ENCODE measurements at regions not wholly inside any gene's neighbourhood (a gene's known extent, or its start where the extent isn't known, plus 50 kb on each side); places are given as distances from the start of the nearest gene placed in this dataset.

GRCh38 chr7:81618396-81619014 is 151.3 kb downstream of the HGF start:
- TF ChIP-seq CTCF (IDR thresholded peaks at IDR 0.05) (no peak), USF2 (CRISPR knock-in tag; IDR thresholded peaks at IDR 0.05) (no peak), ELF4 (CRISPR knock-in tag; IDR thresholded peaks at IDR 0.05; ENCODE audit: low read depth) (no peak), PRRX2 (CRISPR knock-in tag; IDR thresholded peaks at IDR 0.05) (no peak), CREB1 (CRISPR knock-in tag; IDR thresholded peaks at IDR 0.05) (no peak)
- TF ChIP-seq, protein P1, sequence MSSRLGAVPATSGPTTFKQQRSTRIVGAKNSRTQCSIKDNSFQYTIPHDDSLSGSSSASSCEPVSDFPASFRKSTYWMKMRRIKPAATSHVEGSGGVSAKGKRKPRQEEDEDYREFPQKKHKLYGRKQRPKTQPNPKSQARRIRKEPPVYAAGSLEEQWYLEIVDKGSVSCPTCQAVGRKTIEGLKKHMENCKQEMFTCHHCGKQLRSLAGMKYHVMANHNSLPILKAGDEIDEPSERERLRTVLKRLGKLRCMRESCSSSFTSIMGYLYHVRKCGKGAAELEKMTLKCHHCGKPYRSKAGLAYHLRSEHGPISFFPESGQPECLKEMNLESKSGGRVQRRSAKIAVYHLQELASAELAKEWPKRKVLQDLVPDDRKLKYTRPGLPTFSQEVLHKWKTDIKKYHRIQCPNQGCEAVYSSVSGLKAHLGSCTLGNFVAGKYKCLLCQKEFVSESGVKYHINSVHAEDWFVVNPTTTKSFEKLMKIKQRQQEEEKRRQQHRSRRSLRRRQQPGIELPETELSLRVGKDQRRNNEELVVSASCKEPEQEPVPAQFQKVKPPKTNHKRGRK (CRISPR knock-in tag; IDR thresholded peaks at IDR 0.05; ENCODE audit: borderline replicate concordance): no peak
- TF ChIP-seq, protein P2, sequence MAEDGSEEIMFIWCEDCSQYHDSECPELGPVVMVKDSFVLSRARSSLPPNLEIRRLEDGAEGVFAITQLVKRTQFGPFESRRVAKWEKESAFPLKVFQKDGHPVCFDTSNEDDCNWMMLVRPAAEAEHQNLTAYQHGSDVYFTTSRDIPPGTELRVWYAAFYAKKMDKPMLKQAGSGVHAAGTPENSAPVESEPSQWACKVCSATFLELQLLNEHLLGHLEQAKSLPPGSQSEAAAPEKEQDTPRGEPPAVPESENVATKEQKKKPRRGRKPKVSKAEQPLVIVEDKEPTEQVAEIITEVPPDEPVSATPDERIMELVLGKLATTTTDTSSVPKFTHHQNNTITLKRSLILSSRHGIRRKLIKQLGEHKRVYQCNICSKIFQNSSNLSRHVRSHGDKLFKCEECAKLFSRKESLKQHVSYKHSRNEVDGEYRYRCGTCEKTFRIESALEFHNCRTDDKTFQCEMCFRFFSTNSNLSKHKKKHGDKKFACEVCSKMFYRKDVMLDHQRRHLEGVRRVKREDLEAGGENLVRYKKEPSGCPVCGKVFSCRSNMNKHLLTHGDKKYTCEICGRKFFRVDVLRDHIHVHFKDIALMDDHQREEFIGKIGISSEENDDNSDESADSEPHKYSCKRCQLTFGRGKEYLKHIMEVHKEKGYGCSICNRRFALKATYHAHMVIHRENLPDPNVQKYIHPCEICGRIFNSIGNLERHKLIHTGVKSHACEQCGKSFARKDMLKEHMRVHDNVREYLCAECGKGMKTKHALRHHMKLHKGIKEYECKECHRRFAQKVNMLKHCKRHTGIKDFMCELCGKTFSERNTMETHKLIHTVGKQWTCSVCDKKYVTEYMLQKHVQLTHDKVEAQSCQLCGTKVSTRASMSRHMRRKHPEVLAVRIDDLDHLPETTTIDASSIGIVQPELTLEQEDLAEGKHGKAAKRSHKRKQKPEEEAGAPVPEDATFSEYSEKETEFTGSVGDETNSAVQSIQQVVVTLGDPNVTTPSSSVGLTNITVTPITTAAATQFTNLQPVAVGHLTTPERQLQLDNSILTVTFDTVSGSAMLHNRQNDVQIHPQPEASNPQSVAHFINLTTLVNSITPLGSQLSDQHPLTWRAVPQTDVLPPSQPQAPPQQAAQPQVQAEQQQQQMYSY (CRISPR knock-in tag; IDR thresholded peaks at IDR 0.05): no peak
- TF ChIP-seq, protein P3, sequence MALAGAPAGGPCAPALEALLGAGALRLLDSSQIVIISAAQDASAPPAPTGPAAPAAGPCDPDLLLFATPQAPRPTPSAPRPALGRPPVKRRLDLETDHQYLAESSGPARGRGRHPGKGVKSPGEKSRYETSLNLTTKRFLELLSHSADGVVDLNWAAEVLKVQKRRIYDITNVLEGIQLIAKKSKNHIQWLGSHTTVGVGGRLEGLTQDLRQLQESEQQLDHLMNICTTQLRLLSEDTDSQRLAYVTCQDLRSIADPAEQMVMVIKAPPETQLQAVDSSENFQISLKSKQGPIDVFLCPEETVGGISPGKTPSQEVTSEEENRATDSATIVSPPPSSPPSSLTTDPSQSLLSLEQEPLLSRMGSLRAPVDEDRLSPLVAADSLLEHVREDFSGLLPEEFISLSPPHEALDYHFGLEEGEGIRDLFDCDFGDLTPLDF (CRISPR knock-in tag; IDR thresholded peaks at IDR 0.05): no peak
- TF ChIP-seq, protein P4, sequence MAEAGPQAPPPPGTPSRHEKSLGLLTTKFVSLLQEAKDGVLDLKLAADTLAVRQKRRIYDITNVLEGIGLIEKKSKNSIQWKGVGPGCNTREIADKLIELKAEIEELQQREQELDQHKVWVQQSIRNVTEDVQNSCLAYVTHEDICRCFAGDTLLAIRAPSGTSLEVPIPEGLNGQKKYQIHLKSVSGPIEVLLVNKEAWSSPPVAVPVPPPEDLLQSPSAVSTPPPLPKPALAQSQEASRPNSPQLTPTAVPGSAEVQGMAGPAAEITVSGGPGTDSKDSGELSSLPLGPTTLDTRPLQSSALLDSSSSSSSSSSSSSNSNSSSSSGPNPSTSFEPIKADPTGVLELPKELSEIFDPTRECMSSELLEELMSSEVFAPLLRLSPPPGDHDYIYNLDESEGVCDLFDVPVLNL (CRISPR knock-in tag; IDR thresholded peaks at IDR 0.05; ENCODE audit: borderline replicate concordance, low read depth): no peak
- TF ChIP-seq, protein P5, sequence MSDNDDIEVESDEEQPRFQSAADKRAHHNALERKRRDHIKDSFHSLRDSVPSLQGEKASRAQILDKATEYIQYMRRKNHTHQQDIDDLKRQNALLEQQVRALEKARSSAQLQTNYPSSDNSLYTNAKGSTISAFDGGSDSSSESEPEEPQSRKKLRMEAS (CRISPR knock-in tag; IDR thresholded peaks at IDR 0.05): no peak
